Inflammatory macrophage treated with lipopolysaccharide for 1 hour (primary cell): ENCODE measurements at regions not wholly inside any gene's neighbourhood (a gene's known extent, or its start where the extent isn't known, plus 50 kb on each side); places are given as distances from the start of the nearest gene placed in this dataset.

Source experiments
- DNase-seq, 2 donors: peaks; one replicate each; pipeline ENCODE4 v3.0.0-alpha.2; 2020 to 2022

DNA sequence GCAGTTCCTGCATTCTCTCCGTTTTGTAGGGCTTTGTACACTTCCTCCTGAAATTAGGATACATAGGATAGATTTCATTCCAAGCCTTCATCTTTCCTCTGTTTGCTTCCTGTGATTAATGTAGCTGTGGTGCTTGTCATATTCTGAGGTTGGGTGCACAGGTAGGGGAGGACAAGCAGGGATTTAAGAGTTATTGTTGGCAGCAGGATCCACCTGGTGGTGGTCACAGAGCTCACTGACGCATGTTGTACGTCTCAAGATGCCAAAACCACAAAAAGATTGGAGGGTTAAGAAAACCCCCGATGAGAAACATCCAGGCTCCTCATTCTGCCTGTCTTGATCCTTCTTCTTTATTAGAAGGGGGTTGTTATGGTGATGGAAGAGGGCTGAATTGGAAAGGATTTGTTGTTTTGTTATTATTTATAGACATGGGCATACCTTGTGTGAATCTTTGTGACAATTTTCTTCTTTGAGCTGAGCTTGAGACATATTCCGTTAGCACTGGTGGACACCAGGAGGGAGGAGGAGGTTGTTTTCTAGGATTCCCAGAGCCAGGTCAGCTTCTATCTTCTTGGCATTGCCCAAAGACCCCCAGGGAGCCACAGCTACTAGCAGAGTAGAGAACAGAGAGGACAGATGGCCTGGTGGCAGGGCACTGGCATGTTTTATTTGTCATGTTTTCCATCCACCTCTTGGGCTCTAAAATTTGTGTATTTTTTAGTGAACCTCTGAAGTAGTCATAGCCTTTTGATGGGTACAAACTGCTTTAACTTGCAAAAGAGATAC is 57.7 kb upstream of the LARS2 start:
- no peak for DNase-seq

DNA sequence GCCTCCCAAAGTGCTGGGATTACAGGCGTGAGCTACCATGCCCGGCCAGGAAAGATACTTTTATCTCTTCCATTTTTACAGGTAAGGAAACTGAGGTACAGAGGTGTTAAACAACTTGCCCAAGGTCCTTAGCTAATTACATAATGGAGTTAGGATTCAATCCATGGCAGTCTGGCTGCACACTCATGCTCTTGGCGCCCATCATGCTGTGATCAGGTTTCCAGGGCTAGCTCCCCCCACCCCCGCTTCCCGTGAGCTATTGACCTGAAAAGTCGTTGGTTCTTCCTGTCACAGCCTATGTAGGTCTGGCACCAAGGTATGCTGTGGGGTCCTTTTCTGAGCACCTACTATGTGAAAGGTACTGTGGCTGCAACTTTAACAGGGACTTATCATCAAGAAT is 55.9 kb upstream of the LARS2 start:
- no peak for DNase-seq

DNA sequence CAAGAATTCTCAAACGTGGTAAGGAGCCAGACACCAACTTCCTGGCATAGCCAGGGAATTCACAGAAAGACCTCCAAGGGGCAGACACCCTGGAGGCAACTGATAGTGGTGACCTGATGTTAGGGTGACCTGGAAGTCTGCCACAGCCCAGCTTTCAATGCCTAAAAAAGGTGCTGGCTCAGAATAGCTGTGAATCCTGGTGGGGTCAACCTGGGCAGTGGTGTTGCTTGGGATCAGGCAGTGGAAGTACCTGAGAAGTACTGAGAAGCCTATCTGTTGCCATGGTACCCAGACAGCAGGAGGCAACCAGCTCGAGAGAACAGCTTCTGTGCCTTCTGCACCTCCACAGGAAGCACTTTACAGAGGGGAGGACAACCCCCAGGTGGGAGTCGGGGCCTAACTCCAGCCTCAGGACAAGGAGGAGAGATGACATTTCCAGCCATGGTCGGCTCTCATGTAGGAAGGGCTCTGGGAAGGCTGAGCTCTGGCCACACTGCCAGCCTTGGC is 55.4 kb upstream of the LARS2 start:
- DNase-seq = no peak

DNA sequence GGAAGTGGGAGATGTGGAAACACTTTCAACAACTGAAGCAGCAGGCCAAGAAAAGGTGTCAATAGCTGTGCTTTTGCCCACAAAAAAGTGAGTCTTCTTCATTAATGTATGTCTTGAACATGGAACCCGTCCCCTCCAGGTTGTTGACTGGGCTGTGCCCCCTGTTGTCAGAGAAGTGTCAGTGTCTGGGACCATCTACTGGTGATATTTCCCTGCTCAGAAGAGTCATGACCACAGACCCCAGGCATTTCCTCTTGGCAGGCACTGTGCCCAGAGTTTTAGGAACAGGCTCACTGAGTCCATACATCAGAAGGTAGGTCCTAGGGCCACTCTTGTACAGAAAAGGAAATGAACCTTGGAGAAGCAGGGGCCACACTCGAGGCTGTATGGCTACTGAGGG is 54.8 kb upstream of the LARS2 start:
- no peak for DNase-seq

DNA sequence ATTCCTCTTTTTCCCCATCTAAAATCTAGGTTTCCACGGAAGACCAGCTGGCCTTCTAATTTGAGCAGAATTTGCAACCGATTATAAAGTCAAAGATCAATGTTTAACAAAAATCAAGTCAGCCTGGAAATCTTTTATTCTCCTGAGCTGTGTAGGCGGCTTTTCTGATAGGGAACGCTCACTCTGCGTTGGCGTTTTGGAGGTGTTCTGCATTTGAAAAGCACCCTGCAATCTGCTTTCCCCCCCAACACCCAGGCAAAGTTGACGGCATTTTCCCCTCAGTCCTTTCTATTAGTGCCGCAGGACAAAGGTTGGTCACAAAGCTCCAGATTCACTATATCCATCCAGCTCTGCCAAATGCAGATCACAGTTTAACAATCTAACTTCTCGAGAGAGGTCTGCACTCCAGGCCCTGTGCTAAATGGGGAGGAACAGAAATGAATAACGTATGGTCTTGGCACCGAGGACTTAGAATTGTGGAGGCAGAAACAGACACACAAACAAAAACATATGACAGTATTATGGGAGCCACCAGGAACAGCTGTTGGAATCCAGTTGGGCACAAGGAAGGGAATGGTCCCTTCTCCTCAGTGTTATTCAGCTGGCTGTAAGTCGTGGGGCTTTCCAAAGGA is 50.4 kb upstream of the LARS2 start:
- no peak for DNase-seq
